Brain microvascular endothelial cell (primary cell): ENCODE measurements at regions not wholly inside any gene's neighbourhood (a gene's known extent, or its start where the extent isn't known, plus 50 kb on each side); places are given as distances from the start of the nearest gene placed in this dataset.
"Not testable (repeated sequence)": the region's sequence is repeated elsewhere in the genome, so short reads cannot be mapped to it uniquely, and the experiment has no call there.

Experiments used
- DNase-seq: peaks from one replicate; pipeline ENCODE4 v3.0.0-alpha.2; 2020
- H3K27ac ChIP-seq: fragments of 250-450 bp; sonication (Bioruptor Pico); 2 replicates; pipeline ENCODE4 v1.5.1; 2020; ENCODE audit warnings: mild to moderate bottlenecking, moderate library complexity
- H3K27me3 ChIP-seq: fragments of 250-450 bp; sonication (Bioruptor Pico); replicated peaks from 2 replicates; pipeline ENCODE4 v1.5.1; 2020; ENCODE audit warnings: mild to moderate bottlenecking
- H3K36me3 ChIP-seq: fragments of 250-450 bp; sonication (Bioruptor Pico); replicated peaks from 2 replicates; pipeline ENCODE4 v1.5.1; 2020; ENCODE audit warnings: mild to moderate bottlenecking
- H3K4me3 ChIP-seq: 2 replicates; pipeline ENCODE4 v1.5.1; 2011; ENCODE audit warnings: low read depth, mild to moderate bottlenecking, control low read depth, low read length, moderate library complexity
- CTCF ChIP-seq: IDR thresholded peaks from 2 replicates; pipeline ENCODE4 v1.5.1; 2011; ENCODE audit warnings: low read depth, mild to moderate bottlenecking, moderate library complexity, low read length, control low read depth, inconsistent platforms; ENCODE audit errors: missing control alignments
- in situ Hi-C: cut with HindIII; loops from 2 replicates; pipeline ENCODE4 v1.10.0; 2017; ENCODE audit warnings: low sequenced_read_pairs, low pct_ligation_motif_present

- Histone ChIP-seq H3K36me3 (no peaks in the 10 kb centered on the region), H3K27ac (no peak overlapping the region), H3K4me3 (no peak overlapping the region), H3K27me3 (no peaks in the 10 kb centered on the region)
- in situ Hi-C loops = no loop called here
- TF ChIP-seq CTCF = no peak
- no peak for DNase-seq
These were observed 521.2 kb downstream of the FRK start for GRCh38 chr6:115539531-115539930.

- DNase-seq = no peak
- no peak for TF ChIP-seq CTCF
- Histone ChIP-seq H3K4me3 (no peak overlapping the region), H3K27ac (no peak overlapping the region), H3K27me3 (no peaks in the 10 kb centered on the region), H3K36me3 (no peaks in the 10 kb centered on the region)
- in situ Hi-C loops = no loop called here
These were observed 535.9 kb downstream of the FRK start for GRCh38 chr6:115524821-115525220.

- in situ Hi-C loops, H3K36me3 ChIP-seq, DNase-seq, H3K27me3 ChIP-seq, H3K27ac ChIP-seq, H3K4me3 ChIP-seq: not testable (repeated sequence)
These were observed 538.9 kb downstream of the FRK start for GRCh38 chr6:115521747-115522146.

- in situ Hi-C loops = no loop called here
- no peak overlapping the region for H3K27ac ChIP-seq
- no peaks in the 10 kb centered on the region for H3K36me3 ChIP-seq
- DNase-seq = no peak
- H3K4me3 ChIP-seq = no peak overlapping the region
- no peak for TF ChIP-seq CTCF
- no peaks in the 10 kb centered on the region for H3K27me3 ChIP-seq
These were observed 546.0 kb downstream of the FRK start for GRCh38 chr6:115514656-115515055.

- Histone ChIP-seq H3K27ac (no peak overlapping the region), H3K36me3 (no peaks in the 10 kb centered on the region), H3K4me3 (no peak overlapping the region), H3K27me3 (no peaks in the 10 kb centered on the region)
- no peak for TF ChIP-seq CTCF
- no peak for DNase-seq
- in situ Hi-C loops = no loop called here
These were observed 547.8 kb downstream of the FRK start for GRCh38 chr6:115512923-115513322.

GRCh38 chr6:115511771-115512170 lies 548.9 kb downstream of the FRK start:
- in situ Hi-C loops = no loop called here
- Histone ChIP-seq H3K4me3 (no peak overlapping the region), H3K27ac (no peak overlapping the region), H3K27me3 (no peaks in the 10 kb centered on the region), H3K36me3 (no peaks in the 10 kb centered on the region)
- DNase-seq = no peak
- TF ChIP-seq CTCF = no peak

- H3K4me3 ChIP-seq, H3K27me3 ChIP-seq, in situ Hi-C loops, H3K36me3 ChIP-seq, H3K27ac ChIP-seq, DNase-seq: not testable (repeated sequence)
These were observed 558.3 kb downstream of the FRK start for GRCh38 chr6:115502432-115502831.
